ENCODE measurements at regions not wholly inside any gene's neighbourhood (a gene's known extent, or its start where the extent isn't known, plus 50 kb on each side); places are given as distances from the start of the nearest gene placed in this dataset.
"Not testable (repeated sequence)": the region's sequence is repeated elsewhere in the genome, so short reads cannot be mapped to it uniquely, and the experiment has no call there.

- Histone ChIP-seq H3K36me3 (ENCODE audit: control insufficient read depth, insufficient read depth, low read length) (no peaks in the 10 kb centered on the region), H3K4me3 (ENCODE audit: low read depth, low read length) (no peak overlapping the region), H3K27me3 (ENCODE audit: control insufficient read depth, insufficient read depth, low read length) (no peaks in the 10 kb centered on the region)
- ChIA-PET CTCF (no interaction called here), POLR2A (no interaction called here)
- TF ChIP-seq CTCF (IDR thresholded peaks at IDR 0.05; ENCODE audit: insufficient read depth, low read depth, low read length) = no peak
- DNase-seq (ENCODE audit: low read depth) = no peak
Measured at GRCh38 chr2:21230140-21230539, 106.4 kb downstream of the TDRD15 start.

- DNase-seq (ENCODE audit: low read depth) = no peak
- no peaks in the 10 kb centered on the region for H3K36me3 ChIP-seq (ENCODE audit: control insufficient read depth, insufficient read depth, low read length)
- no peak for TF ChIP-seq CTCF (IDR thresholded peaks at IDR 0.05; ENCODE audit: insufficient read depth, low read depth, low read length)
- no peaks in the 10 kb centered on the region for H3K27me3 ChIP-seq (ENCODE audit: control insufficient read depth, insufficient read depth, low read length)
- ChIA-PET CTCF (no interaction called here), POLR2A (no interaction called here)
- H3K4me3 ChIP-seq (ENCODE audit: low read depth, low read length) = no peak overlapping the region
Measured at GRCh38 chr2:21231985-21232384, 108.2 kb downstream of the TDRD15 start.

- ChIA-PET CTCF (no interaction called here), POLR2A (no interaction called here)
- no peak for TF ChIP-seq CTCF (IDR thresholded peaks at IDR 0.05; ENCODE audit: insufficient read depth, low read depth, low read length)
- H3K27me3 ChIP-seq (ENCODE audit: control insufficient read depth, insufficient read depth, low read length) = no peaks in the 10 kb centered on the region
- DNase-seq (ENCODE audit: low read depth) = no peak
- no peak overlapping the region for H3K4me3 ChIP-seq (ENCODE audit: low read depth, low read length)
- H3K36me3 ChIP-seq (ENCODE audit: control insufficient read depth, insufficient read depth, low read length) = no peaks in the 10 kb centered on the region
Measured at GRCh38 chr2:21233194-21233593, 109.4 kb downstream of the TDRD15 start.

GRCh38 chr2:21234001-21234400 lies 110.2 kb downstream of the TDRD15 start:
- no peak for DNase-seq (ENCODE audit: low read depth)
- Histone ChIP-seq H3K36me3 (ENCODE audit: control insufficient read depth, insufficient read depth, low read length) (no peaks in the 10 kb centered on the region), H3K27me3 (ENCODE audit: control insufficient read depth, insufficient read depth, low read length) (no peaks in the 10 kb centered on the region), H3K4me3 (ENCODE audit: low read depth, low read length) (no peak overlapping the region)
- ChIA-PET CTCF (no interaction called here), POLR2A (interaction anchor here (0.7 kb wide), 1 partner anchor 646 kb away, joined by 3 read pairs; no protein-coding TSS in a partner anchor)
- no peak for TF ChIP-seq CTCF (IDR thresholded peaks at IDR 0.05; ENCODE audit: insufficient read depth, low read depth, low read length)

GRCh38 chr2:21234464-21235120 lies 110.8 kb downstream of the TDRD15 start:
- H3K27me3 ChIP-seq (ENCODE audit: control insufficient read depth, insufficient read depth, low read length) = no peaks in the 10 kb centered on the region
- ChIA-PET CTCF (no interaction called here), POLR2A (interaction anchor here (0.7 kb wide), 1 partner anchor 645 kb away, joined by 3 read pairs; no protein-coding TSS in a partner anchor)
- no peaks in the 10 kb centered on the region for H3K36me3 ChIP-seq (ENCODE audit: control insufficient read depth, insufficient read depth, low read length)
- DNase-seq (ENCODE audit: low read depth) = no peak
- no peak for TF ChIP-seq CTCF (IDR thresholded peaks at IDR 0.05; ENCODE audit: insufficient read depth, low read depth, low read length)
- no peak overlapping the region for H3K4me3 ChIP-seq (ENCODE audit: low read depth, low read length)

GRCh38 chr2:21239749-21240148 lies 116.0 kb downstream of the TDRD15 start:
- H3K4me3 ChIP-seq (ENCODE audit: low read depth, low read length); H3K36me3 ChIP-seq (ENCODE audit: control insufficient read depth, insufficient read depth, low read length); H3K27me3 ChIP-seq (ENCODE audit: control insufficient read depth, insufficient read depth, low read length); POLR2A ChIA-PET; DNase-seq (ENCODE audit: low read depth); CTCF ChIA-PET: not testable (repeated sequence)

Measured in BJ (cell line).